ENCODE measurements at regions not wholly inside any gene's neighbourhood (a gene's known extent, or its start where the extent isn't known, plus 50 kb on each side); places are given as distances from the start of the nearest gene placed in this dataset.
"Not testable (repeated sequence)": the region's sequence is repeated elsewhere in the genome, so short reads cannot be mapped to it uniquely, and the experiment has no call there.

- no peak for DNase-seq (ENCODE audit: low read depth in 4 of 4, low spot score in 2 of 4)
Measured at GRCh38 chr2:67067656-67068055, 329.5 kb upstream of the ETAA1 start.

GRCh38 chr2:67070826-67071225 is 326.3 kb upstream of the ETAA1 start:
- no peak for DNase-seq (ENCODE audit: low read depth in 4 of 4, low spot score in 2 of 4)

- DNase-seq (ENCODE audit: low read depth in 4 of 4, low spot score in 2 of 4) = no peak
Measured at GRCh38 chr2:67075056-67075455, 322.1 kb upstream of the ETAA1 start.

GRCh38 chr2:67075530-67076238 is 321.4 kb upstream of the ETAA1 start:
- no peak for DNase-seq (ENCODE audit: low read depth in 4 of 4, low spot score in 2 of 4)

GRCh38 chr2:67076239-67076624 is 320.9 kb upstream of the ETAA1 start:
- DNase-seq (ENCODE audit: low read depth in 4 of 4, low spot score in 2 of 4) = no peak

DNA sequence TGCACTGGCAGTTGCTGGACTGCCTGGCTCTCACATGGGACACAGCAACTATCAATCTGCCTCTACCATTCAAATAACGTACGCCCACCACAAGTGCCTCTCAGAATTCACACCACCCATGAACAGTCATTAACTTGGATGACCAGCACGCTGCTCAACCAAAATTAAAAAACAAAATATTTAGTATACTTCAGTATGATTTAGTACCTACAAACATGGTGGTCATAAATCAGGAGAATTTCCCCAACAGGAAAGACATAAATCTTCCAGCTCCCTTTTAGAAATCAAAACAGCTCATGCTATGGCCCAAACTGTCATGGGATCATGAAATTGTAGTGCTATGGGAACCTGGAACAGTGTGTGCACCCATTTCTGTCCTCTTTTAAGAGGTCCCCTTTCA is 317.4 kb upstream of the ETAA1 start:
- no peak for DNase-seq (ENCODE audit: low read depth in 4 of 4, low spot score in 2 of 4)

DNA sequence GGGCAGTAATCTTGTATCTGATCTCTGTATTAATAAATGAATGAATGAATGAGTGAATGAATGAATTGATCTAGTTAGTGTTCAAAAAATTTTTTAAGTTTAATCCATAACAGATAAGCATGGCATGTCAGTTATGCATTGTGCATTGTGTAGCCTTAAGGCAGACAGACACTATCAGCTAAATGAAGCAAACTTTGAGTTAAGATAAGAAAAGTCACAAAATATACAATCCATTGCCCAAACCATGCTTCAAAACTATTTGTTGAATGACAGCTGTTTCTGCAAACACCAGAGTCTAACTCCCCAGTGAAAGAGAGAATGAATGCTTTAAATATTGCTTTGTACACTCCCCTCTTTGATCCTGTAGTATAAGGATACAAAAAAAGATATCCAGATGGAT is 314.3 kb upstream of the ETAA1 start:
- DNase-seq (ENCODE audit: low read depth in 4 of 4, low spot score in 2 of 4) = no peak

DNA sequence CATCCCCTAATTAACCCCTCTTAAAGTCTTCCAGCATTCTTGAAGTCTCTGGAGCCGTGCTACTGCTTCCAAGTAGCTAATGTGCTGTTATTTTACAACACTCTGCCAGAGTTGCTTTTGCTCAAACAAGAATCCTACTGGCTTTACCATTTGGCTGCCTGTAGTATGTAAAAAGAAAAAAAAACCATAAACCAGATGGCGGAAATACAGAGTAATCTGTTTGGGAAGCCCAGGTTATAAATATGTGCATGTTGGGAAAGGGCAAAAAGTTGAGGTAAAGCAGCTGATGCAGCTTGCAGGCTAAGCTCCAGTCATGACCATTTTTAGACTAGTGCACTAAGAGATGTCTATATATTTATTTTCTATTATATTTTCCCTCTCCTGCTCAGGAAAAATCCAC is 313.2 kb upstream of the ETAA1 start:
- no peak for DNase-seq (ENCODE audit: low read depth in 4 of 4, low spot score in 2 of 4)

GRCh38 chr2:67085146-67085545 is 312.0 kb upstream of the ETAA1 start:
- no peak for DNase-seq (ENCODE audit: low read depth in 4 of 4, low spot score in 2 of 4)

DNA sequence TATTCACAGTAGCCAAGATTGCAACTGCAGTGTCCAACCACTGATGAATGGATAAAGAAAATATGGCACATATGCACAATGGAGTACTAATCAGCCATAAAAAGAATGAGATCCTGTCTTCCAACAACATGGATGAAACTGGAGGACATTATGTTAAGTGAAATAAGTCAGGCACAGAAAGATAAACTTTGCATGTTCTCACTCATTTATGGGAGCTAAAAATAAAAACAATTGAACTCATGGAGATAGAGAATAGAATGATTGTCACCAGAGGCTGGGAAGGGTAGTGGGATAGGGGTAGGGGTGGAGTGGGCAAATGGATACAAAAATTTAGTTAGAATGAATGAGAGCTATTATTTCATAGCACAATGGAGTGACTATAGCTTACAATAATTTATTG is 305.5 kb upstream of the ETAA1 start:
- DNase-seq (ENCODE audit: low read depth in 4 of 4, low spot score in 2 of 4) = no peak

- no peak for DNase-seq (ENCODE audit: low read depth in 4 of 4, low spot score in 2 of 4)
Measured at GRCh38 chr2:67095121-67095520, 302.0 kb upstream of the ETAA1 start.

- no peak for DNase-seq (ENCODE audit: low read depth in 4 of 4, low spot score in 2 of 4)
Measured at GRCh38 chr2:67096886-67097285, 300.2 kb upstream of the ETAA1 start.

DNA sequence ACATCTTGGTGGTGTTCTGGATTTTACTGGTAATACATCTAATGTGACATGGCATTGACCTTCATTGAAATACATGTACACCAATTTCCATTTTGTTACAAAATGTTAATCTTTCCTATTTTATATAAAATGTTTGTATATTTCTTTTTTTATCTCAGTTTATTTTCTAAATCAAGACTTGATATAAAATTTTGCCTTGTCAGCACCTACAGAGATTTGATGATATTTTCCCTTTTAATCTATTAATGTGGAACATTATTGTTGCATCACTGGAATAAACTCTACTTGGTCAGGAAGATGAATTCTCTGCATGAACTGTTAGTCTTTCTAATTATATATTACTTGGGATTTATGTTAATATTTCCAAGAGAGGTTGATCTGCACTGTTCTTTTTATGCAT is 294.0 kb upstream of the ETAA1 start:
- DNase-seq (ENCODE audit: low read depth in 4 of 4, low spot score in 2 of 4) = no peak

DNA sequence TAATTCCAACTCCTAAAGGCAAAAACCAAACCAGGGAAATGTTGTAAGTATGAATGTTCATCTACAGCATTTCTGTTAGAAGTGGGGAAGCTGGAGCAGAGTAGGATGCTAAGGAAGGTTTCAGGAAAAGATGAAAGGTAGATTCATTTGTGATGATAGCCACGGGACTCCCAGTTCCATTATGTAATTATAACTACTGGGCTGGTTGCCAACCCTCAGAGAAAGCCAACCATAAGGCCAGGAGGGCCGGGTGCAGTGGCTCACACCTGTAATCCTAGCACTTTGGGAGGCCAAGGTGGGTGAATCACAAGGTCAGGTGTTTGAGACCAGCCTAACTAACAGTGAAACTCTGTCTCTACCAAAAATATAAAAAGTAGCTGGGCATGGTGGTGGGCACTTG is 288.9 kb upstream of the ETAA1 start:
- no peak for DNase-seq (ENCODE audit: low read depth in 4 of 4, low spot score in 2 of 4)

DNA sequence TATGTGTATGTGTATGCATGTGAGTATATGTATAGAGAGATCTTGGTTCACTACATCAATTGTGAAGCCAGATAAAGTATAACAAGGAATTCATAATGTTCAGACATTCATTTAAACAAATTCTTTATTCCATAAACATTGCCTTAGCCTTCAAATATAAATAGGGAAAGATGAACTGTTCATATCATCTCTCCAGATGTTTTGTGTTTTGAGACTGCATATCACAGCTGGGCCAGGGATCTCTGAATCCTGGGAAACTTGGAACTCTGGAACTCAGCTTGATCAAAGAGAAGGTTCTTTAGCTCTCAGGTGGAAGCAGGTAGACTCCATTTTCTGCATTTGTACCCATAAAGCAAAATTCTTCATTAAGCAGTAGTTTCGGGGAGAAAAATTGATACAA is 272.6 kb upstream of the ETAA1 start:
- no peak for DNase-seq (ENCODE audit: low read depth in 4 of 4, low spot score in 2 of 4)

- DNase-seq (ENCODE audit: low read depth in 4 of 4, low spot score in 2 of 4) = peak; percentile 39 to 50 (median 49)
Measured at GRCh38 chr2:67130531-67131256, 266.4 kb upstream of the ETAA1 start.

DNA sequence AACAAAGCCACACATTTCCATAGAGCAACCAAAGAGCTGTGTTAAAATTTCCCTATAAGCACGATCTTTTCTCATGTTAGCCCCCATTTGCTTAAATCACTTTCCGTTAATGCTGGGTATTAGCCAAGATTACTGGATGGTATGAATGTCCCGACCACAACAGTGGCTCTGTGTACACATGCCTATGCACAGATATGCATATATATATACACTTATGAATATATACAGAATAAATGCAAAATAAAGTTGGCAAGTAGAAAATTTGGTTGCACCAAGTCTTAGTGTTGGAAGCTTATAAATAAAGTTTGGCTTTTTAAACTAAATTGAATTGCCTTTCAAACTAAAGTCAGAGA is 265.9 kb upstream of the ETAA1 start:
- DNase-seq (ENCODE audit: low read depth in 4 of 4, low spot score in 2 of 4) = peak in 1 of 4 donors; percentile 11

DNA sequence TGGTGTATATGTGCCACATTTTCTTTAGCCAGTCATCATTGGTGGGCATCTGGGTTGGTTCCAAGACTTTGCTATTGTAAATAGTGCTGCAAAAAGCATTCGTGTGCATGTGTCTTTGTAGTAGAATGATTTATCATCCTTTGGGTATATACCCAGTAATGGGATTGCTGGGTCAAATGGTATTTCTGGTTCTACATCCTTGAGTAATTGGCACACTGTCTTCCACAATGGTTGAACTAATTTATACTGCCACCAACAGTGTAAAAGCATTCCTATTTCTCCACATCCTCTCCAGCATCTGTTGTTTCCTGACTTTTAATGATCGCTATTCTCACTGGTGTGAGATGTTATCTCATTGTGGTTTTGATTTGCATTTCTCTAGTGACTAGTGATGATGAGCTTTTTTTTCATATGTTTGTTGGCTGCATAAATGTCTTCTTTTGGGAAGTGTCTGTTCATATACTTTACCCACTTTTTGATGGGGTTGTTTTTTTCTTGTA is 264.6 kb upstream of the ETAA1 start:
- not testable (repeated sequence) for DNase-seq (ENCODE audit: low read depth in 4 of 4, low spot score in 2 of 4)

DNA sequence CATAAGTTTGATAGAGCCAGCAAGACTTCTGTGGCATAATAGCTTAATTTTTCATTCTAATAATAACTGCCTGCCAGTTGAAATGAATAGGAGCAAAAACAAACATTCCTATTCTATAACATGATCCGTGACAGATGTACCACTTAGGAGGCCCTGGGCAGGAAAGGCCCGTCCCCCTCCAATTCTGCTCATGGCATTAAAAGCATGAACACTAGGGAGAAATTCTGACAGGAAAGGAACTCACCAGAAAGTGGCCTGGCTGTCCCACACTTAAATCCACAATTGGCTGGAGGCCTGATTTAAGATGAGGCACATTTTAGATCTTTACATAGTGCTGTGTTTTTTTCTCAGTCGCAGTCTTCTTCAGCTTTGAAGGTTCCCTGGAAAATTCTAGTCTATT is 261.9 kb upstream of the ETAA1 start:
- DNase-seq (ENCODE audit: low read depth in 4 of 4, low spot score in 2 of 4) = no peak

GRCh38 chr2:67137699-67138098 is 259.4 kb upstream of the ETAA1 start:
- DNase-seq (ENCODE audit: low read depth in 4 of 4, low spot score in 2 of 4) = no peak

DNA sequence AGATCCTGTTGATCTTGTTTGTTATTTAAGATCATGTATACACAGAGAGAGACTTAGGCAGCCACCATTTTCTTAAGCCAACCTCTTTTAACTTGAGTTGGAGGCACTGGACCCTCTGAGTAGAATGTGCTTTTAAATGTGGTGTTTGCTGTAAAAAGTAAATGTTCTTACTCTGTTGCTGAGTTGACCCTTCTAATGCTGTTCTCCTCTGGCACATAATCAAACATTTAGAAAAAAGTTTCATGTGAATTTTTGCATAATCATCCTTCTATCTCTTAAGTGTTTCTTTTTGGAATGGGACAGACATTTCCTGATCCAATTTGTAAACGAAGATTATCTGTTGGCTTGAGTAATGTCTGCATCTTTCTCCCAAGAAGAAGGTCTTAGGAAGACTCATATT is 255.1 kb upstream of the ETAA1 start:
- no peak for DNase-seq (ENCODE audit: low read depth in 4 of 4, low spot score in 2 of 4)

DNA sequence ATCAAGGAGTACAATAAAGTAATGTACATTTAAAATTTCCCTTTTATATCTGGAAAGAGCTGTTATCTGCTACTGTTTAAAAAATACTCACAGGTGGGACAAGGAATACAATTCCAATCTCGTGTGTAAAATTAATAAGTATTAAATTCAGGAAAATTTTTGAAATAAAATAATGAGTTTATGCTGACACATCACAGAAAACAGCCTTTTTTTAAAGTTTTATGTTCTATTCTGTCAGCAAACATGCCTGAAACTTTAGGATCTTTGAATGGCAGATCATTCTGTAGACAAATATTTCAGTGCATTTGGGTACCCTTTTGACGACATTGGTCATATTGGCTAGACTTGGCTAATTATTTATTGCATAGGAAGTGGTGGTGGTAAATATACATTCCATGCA is 254.4 kb upstream of the ETAA1 start:
- no peak for DNase-seq (ENCODE audit: low read depth in 4 of 4, low spot score in 2 of 4)

All from left renal cortex interstitium (tissue), 4 donors.